ENCODE measurements at regions not wholly inside any gene's neighbourhood (a gene's known extent, or its start where the extent isn't known, plus 50 kb on each side); places are given as distances from the start of the nearest gene placed in this dataset.

DNA sequence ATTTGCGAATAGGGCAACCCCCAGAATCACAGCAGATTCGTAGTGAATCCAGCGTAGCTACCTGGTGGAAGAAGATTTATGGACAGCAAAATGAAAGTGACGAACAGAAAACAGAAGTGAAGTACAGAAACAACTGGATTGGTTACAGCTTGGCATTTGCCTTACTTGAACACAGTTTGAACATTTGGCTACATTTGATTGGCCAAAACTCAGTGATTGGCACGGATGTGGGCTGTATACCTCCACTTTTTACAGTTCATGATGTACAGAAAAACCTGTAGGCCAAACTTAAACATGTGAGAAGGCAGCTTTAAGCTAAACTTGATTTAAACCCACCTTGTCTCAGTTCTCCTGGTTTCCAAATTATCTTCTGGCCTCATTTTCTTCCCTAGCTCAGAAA is 49.9 kb upstream of the AMN1 start:
- DNase-seq: no peak

All from T-helper 2 cell (primary cell).